ENCODE measurements at regions not wholly inside any gene's neighbourhood (a gene's known extent, or its start where the extent isn't known, plus 50 kb on each side); places are given as distances from the start of the nearest gene placed in this dataset.

- TF ChIP-seq CTCF (conservative IDR thresholded peaks at IDR 0.05 in 1 of 2, IDR thresholded peaks at IDR 0.05 in 1 of 2; ENCODE audit: low read depth in 1 of 2, low read length in 2 of 2), result no peak
- no peak for TF ChIP-seq EZH2 (IDR thresholded peaks at IDR 0.05; ENCODE audit: low read length, missing control alignments)
Measured at GRCh38 chr2:208985644-208986043, 438.2 kb upstream of the MAP2 start.
